ENCODE measurements at regions not wholly inside any gene's neighbourhood (a gene's known extent, or its start where the extent isn't known, plus 50 kb on each side); places are given as distances from the start of the nearest gene placed in this dataset.

DNA sequence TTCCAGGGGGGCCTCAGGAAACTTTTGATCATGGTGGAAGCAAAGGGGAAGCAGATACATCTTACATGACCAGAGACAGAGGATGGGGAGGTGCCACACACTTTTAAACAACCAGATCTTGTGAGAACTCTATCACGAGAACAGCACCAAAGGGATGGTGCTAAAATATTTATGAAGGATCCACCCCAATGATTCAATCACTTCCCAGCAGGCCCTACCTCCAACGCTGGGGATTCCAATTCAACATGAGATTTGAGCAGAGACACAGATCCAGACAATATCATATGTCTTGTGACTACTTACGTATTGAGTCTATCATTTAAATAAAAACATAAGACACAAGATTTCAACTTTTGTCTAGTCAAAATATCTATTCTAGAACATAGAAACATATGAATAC lies 351.9 kb downstream of the EPM2A start:
- H3K79me2 ChIP-seq (ENCODE audit: low read length) = no peaks in the 10 kb centered on the region
- H3K9me3 ChIP-seq (replicated peaks; ENCODE audit: insufficient read depth, low read length) = no peaks in the 10 kb centered on the region
- H3K4me2 ChIP-seq (ENCODE audit: low read depth, low read length) = no peak overlapping the region
- H2AFZ ChIP-seq (ENCODE audit: low read length) = no peak overlapping the region
- DNase-seq = no peak
- H3F3A ChIP-seq (ENCODE audit: insufficient read depth, low read length) = no peaks in the 10 kb centered on the region
- no peaks in the 10 kb centered on the region for H3K4me1 ChIP-seq (ENCODE audit: low read length)
- H3K9ac ChIP-seq (ENCODE audit: low read length) = no peak overlapping the region
- H3K4me3 ChIP-seq (ENCODE audit: low read length) = no peak overlapping the region
- no peak overlapping the region for H3K27ac ChIP-seq (ENCODE audit: low read length)
- no peaks in the 10 kb centered on the region for H3K9me2 ChIP-seq (replicated peaks; ENCODE audit: insufficient read depth, low read length)
- H3K36me3 ChIP-seq (replicated peaks; ENCODE audit: insufficient read depth, low read length) = no peaks in the 10 kb centered on the region
- TF ChIP-seq EZH2 (optimal IDR thresholded peaks at IDR 0.05; ENCODE audit: low read depth, low read length) (no peak), EZH2phosphoT487 (IDR thresholded peaks at IDR 0.05; ENCODE audit: low read length) (no peak)
- TF ChIP-seq, protein P1, sequence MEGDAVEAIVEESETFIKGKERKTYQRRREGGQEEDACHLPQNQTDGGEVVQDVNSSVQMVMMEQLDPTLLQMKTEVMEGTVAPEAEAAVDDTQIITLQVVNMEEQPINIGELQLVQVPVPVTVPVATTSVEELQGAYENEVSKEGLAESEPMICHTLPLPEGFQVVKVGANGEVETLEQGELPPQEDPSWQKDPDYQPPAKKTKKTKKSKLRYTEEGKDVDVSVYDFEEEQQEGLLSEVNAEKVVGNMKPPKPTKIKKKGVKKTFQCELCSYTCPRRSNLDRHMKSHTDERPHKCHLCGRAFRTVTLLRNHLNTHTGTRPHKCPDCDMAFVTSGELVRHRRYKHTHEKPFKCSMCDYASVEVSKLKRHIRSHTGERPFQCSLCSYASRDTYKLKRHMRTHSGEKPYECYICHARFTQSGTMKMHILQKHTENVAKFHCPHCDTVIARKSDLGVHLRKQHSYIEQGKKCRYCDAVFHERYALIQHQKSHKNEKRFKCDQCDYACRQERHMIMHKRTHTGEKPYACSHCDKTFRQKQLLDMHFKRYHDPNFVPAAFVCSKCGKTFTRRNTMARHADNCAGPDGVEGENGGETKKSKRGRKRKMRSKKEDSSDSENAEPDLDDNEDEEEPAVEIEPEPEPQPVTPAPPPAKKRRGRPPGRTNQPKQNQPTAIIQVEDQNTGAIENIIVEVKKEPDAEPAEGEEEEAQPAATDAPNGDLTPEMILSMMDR (IDR thresholded peaks at IDR 0.05; ENCODE audit: low read length) = no peak
- no peaks in the 10 kb centered on the region for H4K20me1 ChIP-seq (ENCODE audit: insufficient read depth, low read length)
- no peaks in the 10 kb centered on the region for H3K27me3 ChIP-seq (replicated peaks; ENCODE audit: insufficient read depth, low read length)

DNA sequence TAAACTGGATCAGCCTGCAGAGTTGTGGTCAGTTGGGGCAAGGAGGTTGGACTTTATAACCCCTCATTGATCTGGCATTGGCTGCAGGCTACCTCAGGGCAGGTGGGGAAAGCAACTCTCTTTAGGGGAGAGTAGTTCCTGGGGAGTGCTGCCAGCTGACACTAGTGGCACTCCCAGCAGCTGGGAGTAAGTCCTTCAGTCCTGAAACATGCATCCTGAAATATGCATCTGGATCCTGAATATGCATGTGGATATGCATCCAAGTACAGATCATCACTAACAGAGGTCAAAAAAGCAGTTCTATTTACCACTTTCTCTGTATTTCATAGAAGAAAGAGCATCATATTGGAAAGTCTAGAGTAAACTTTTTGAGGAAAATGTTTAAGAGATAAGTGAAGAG lies 350.8 kb downstream of the EPM2A start:
- no peak overlapping the region for H3K9ac ChIP-seq (ENCODE audit: low read length)
- no peak overlapping the region for H3K4me2 ChIP-seq (ENCODE audit: low read depth, low read length)
- H3K9me3 ChIP-seq (replicated peaks; ENCODE audit: insufficient read depth, low read length) = no peaks in the 10 kb centered on the region
- no peak overlapping the region for H2AFZ ChIP-seq (ENCODE audit: low read length)
- TF ChIP-seq EZH2phosphoT487 (IDR thresholded peaks at IDR 0.05; ENCODE audit: low read length) (no peak), EZH2 (optimal IDR thresholded peaks at IDR 0.05; ENCODE audit: low read depth, low read length) (no peak)
- TF ChIP-seq, protein P1 (IDR thresholded peaks at IDR 0.05; ENCODE audit: low read length) = no peak
- no peak overlapping the region for H3K27ac ChIP-seq (ENCODE audit: low read length)
- no peaks in the 10 kb centered on the region for H3K27me3 ChIP-seq (replicated peaks; ENCODE audit: insufficient read depth, low read length)
- H3K79me2 ChIP-seq (ENCODE audit: low read length) = no peaks in the 10 kb centered on the region
- no peaks in the 10 kb centered on the region for H4K20me1 ChIP-seq (ENCODE audit: insufficient read depth, low read length)
- DNase-seq = no peak
- no peaks in the 10 kb centered on the region for H3F3A ChIP-seq (ENCODE audit: insufficient read depth, low read length)
- no peaks in the 10 kb centered on the region for H3K36me3 ChIP-seq (replicated peaks; ENCODE audit: insufficient read depth, low read length)
- H3K4me3 ChIP-seq (ENCODE audit: low read length) = no peak overlapping the region
- H3K4me1 ChIP-seq (ENCODE audit: low read length) = no peaks in the 10 kb centered on the region
- H3K9me2 ChIP-seq (replicated peaks; ENCODE audit: insufficient read depth, low read length) = no peaks in the 10 kb centered on the region

DNA sequence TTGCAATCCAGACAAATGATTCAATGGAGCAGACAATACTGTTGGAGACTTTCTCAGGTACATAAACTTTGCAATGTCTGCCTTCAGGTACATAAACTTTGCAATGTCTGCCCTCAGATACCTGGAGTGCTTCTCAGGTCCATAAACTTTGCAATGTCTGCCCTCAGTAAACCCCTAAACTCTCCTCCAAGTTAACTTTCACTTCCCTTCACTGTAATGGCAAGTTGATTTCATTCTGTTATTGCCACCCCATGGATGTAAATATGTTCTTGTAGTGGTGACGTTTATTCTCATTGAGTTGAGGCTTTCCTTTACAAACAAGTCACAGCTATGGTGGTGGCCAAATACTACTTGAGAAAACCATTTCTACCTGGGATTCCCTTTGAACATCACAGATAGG lies 338.8 kb downstream of the EPM2A start:
- Histone ChIP-seq H3K4me3 (ENCODE audit: low read length) (no peak overlapping the region), H2AFZ (ENCODE audit: low read length) (no peak overlapping the region), H3F3A (ENCODE audit: insufficient read depth, low read length) (no peaks in the 10 kb centered on the region), H3K27me3 (replicated peaks; ENCODE audit: insufficient read depth, low read length) (no peaks in the 10 kb centered on the region), H3K9me3 (replicated peaks; ENCODE audit: insufficient read depth, low read length) (no peaks in the 10 kb centered on the region), H3K79me2 (ENCODE audit: low read length) (no peaks in the 10 kb centered on the region), H3K9me2 (replicated peaks; ENCODE audit: insufficient read depth, low read length) (no peaks in the 10 kb centered on the region), H3K9ac (ENCODE audit: low read length) (no peak overlapping the region), H3K4me2 (ENCODE audit: low read depth, low read length) (no peak overlapping the region), H4K20me1 (ENCODE audit: insufficient read depth, low read length) (no peaks in the 10 kb centered on the region), H3K4me1 (ENCODE audit: low read length) (no peaks in the 10 kb centered on the region), H3K27ac (ENCODE audit: low read length) (no peak overlapping the region), H3K36me3 (replicated peaks; ENCODE audit: insufficient read depth, low read length) (no peaks in the 10 kb centered on the region)
- TF ChIP-seq EZH2phosphoT487 (IDR thresholded peaks at IDR 0.05; ENCODE audit: low read length) (no peak), EZH2 (optimal IDR thresholded peaks at IDR 0.05; ENCODE audit: low read depth, low read length) (no peak)
- TF ChIP-seq, protein P1 (IDR thresholded peaks at IDR 0.05; ENCODE audit: low read length) = no peak
- DNase-seq = no peak
